GM23338 (cell line): ENCODE measurements at regions not wholly inside any gene's neighbourhood (a gene's known extent, or its start where the extent isn't known, plus 50 kb on each side); places are given as distances from the start of the nearest gene placed in this dataset.

Experiments used
- ATAC-seq: fragments of 200-7000 bp; cut with Tn5 transposase; 3 replicates; pipeline ENCODE4 v1.9.1; 2020
- DNase-seq: peaks from one replicate; pipeline ENCODE4 v3.0.0-alpha.2; 2015; ENCODE audit warnings: low spot score
- H2AFZ ChIP-seq: fragments of 200-600 bp; sonication (generic); 2 replicates; pipeline ENCODE4 v1.8.0; 2016; ENCODE audit warnings: antibody characterized with exemption, mild to moderate bottlenecking, moderate library complexity
- H3F3A ChIP-seq: fragments of 200-600 bp; sonication (generic); replicated peaks from 2 replicates; pipeline ENCODE4 v1.8.0; 2017; ENCODE audit warnings: antibody characterized with exemption, mixed run types, low read depth
- H3K27ac ChIP-seq: fragments of 200-600 bp; sonication (generic); 2 replicates; pipeline ENCODE4 v1.6.1; 2016; ENCODE audit warnings: low read depth
- H3K27me3 ChIP-seq: fragments of 200-600 bp; sonication (generic); 2 replicates; pipeline ENCODE4 v1.8.0; 2016; ENCODE audit warnings: mild to moderate bottlenecking, mixed run types, moderate library complexity; ENCODE audit not compliant: insufficient read depth
- H3K36me3 ChIP-seq: fragments of 200-600 bp; sonication (generic); 2 replicates; pipeline ENCODE4 v1.8.0; 2016; ENCODE audit warnings: mild to moderate bottlenecking; ENCODE audit not compliant: insufficient read depth
- H3K4me1 ChIP-seq: fragments of 200-600 bp; sonication (generic); 2 replicates; pipeline ENCODE4 v1.8.0; 2016; ENCODE audit warnings: mild to moderate bottlenecking, moderate library complexity; ENCODE audit not compliant: insufficient read depth
- H3K4me2 ChIP-seq: fragments of 200-600 bp; sonication (generic); 2 replicates; pipeline ENCODE4 v1.7.1; 2017; ENCODE audit warnings: mixed run types
- H3K4me3 ChIP-seq: fragments of 200-600 bp; sonication (generic); 2 replicates; pipeline ENCODE4 v1.6.1; 2016; ENCODE audit warnings: mixed run types
- H3K79me2 ChIP-seq: fragments of 200-600 bp; sonication (generic); replicated peaks from 2 replicates; pipeline ENCODE4 v1.8.0; 2017; ENCODE audit warnings: mild to moderate bottlenecking; ENCODE audit not compliant: insufficient read depth
- H3K9me2 ChIP-seq: fragments of 200-600 bp; sonication (generic); 2 replicates; pipeline ENCODE4 v1.8.0; 2017; ENCODE audit not compliant: insufficient read depth
- H4K20me1 ChIP-seq: fragments of 200-600 bp; sonication (generic); replicated peaks from 2 replicates; pipeline ENCODE4 v1.8.0; 2017; ENCODE audit warnings: mild to moderate bottlenecking; ENCODE audit not compliant: insufficient read depth
- H3K27ac Mint-ChIP-seq: 2 replicates; pipeline ENCODE4 v1.8.0; 2020; ENCODE audit warnings: inconsistent platforms, mild to moderate bottlenecking, moderate library complexity, mixed read lengths
- H3K27me3 Mint-ChIP-seq: 3 replicates; pipeline ENCODE4 v1.8.0; 2022; ENCODE audit warnings: low read depth, mild to moderate bottlenecking, moderate library complexity, mixed read lengths, inconsistent platforms; ENCODE audit not compliant: insufficient read depth, poor library complexity
- H3K36me3 Mint-ChIP-seq: 3 replicates; pipeline ENCODE4 v1.8.0; 2021; ENCODE audit warnings: low read depth, mild to moderate bottlenecking, inconsistent platforms, moderate library complexity, mixed read lengths
- H3K4me1 Mint-ChIP-seq: 3 replicates; pipeline ENCODE4 v1.8.0; 2020; ENCODE audit warnings: mild to moderate bottlenecking, inconsistent platforms, mixed read lengths
- H3K4me3 Mint-ChIP-seq: 3 replicates; pipeline ENCODE4 v1.8.0; 2021; ENCODE audit warnings: moderate library complexity, mild to moderate bottlenecking, inconsistent platforms, mixed read lengths
- H3K9me3 Mint-ChIP-seq: 3 replicates; pipeline ENCODE4 v1.8.0; 2020; ENCODE audit warnings: moderate library complexity, mild to moderate bottlenecking, inconsistent platforms, mixed read lengths
- CREB1 ChIP-seq: fragments of 250-450 bp; sonication (Bioruptor Pico); IDR thresholded peaks from 2 replicates; pipeline ENCODE4 v1.5.0; 2020; ENCODE audit warnings: low read depth, mild to moderate bottlenecking, moderate library complexity
- ETS1 ChIP-seq: IDR thresholded peaks from 2 replicates; pipeline ENCODE4 v1.6.1; 2016; ENCODE audit warnings: antibody characterized with exemption
- EZH2 ChIP-seq: fragments of 200-600 bp; sonication (generic); IDR thresholded peaks from one replicate; pipeline ENCODE4 v1.8.0; 2017; ENCODE audit warnings: antibody characterized with exemption, mild to moderate bottlenecking, low read depth; ENCODE audit not compliant: unreplicated experiment
- EZH2phosphoT487 ChIP-seq: fragments of 200-600 bp; sonication (generic); IDR thresholded peaks from one replicate; pipeline ENCODE4 v1.8.1; 2018; ENCODE audit warnings: antibody characterized with exemption; ENCODE audit not compliant: unreplicated experiment
- JUNB ChIP-seq: IDR thresholded peaks from one replicate; pipeline ENCODE4 v1.6.1; 2016; ENCODE audit warnings: antibody characterized with exemption; ENCODE audit not compliant: unreplicated experiment
- NANOG ChIP-seq: IDR thresholded peaks from 2 replicates; pipeline ENCODE4 v1.6.1; 2016; ENCODE audit warnings: antibody characterized with exemption, borderline replicate concordance
- POLR2AphosphoS5 ChIP-seq: IDR thresholded peaks from 2 replicates; pipeline ENCODE4 v1.6.1; 2016; ENCODE audit warnings: antibody characterized with exemption, low read depth
- REST ChIP-seq: IDR thresholded peaks from one replicate; pipeline ENCODE4 v1.6.1; 2018; ENCODE audit warnings: antibody characterized with exemption; ENCODE audit not compliant: unreplicated experiment
- STAT1 ChIP-seq: IDR thresholded peaks from one replicate; pipeline ENCODE4 v1.6.1; 2016; ENCODE audit warnings: antibody characterized with exemption; ENCODE audit not compliant: unreplicated experiment
- ZNF114 ChIP-seq: fragments of 250-450 bp; sonication (Bioruptor Pico); IDR thresholded peaks from 2 replicates; pipeline ENCODE4 v1.5.0; 2020; ENCODE audit warnings: mild to moderate bottlenecking, moderate library complexity
- ZNF331 ChIP-seq: fragments of 250-450 bp; sonication (Bioruptor Pico); IDR thresholded peaks from 2 replicates; pipeline ENCODE4 v1.5.0; 2020; ENCODE audit warnings: low read depth, mild to moderate bottlenecking, moderate library complexity
- TF ChIP-seq, protein P1 (sequence below): fragments of 250-450 bp; sonication (Bioruptor Pico); IDR thresholded peaks from 2 replicates; pipeline ENCODE4 v1.5.0; 2020; ENCODE audit warnings: mild to moderate bottlenecking, moderate library complexity

DNA sequence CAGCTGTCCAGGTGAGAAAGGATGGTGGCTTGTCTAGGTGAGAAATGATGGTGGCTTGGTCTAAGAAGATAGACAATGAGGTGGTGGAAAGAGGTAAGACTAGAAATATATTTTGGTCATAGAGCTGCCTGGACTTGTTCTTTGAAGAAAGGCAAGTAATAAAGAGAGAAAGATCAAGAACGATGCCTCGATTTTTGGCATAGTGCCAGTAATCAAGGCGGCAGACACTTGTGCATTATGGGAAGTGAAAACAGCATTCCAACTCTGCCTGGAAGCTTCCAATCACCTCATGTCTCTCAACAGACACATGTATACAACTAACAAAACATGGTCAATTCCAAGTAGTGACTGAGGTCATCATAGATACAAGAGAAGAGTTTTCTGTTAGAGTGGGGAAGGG lies 423.8 kb upstream of the NRP1 start:
- ATAC-seq = no peak
- no peak overlapping the region for H3K27ac Mint-ChIP-seq
- Histone ChIP-seq H2AFZ (peak overlapping the region; percentile 28; the same call in 1 of the 2 replicates), H3K79me2 (no peaks in the 10 kb centered on the region), H3K4me3 (no peak overlapping the region), H3K4me1 (0 out of 2 replicates have a peak, but pooled peaks cover 3% of the 10 kb centered on the region), H3K27ac (no peak overlapping the region), H3K4me2 (no peak overlapping the region), H3K36me3 (no peaks in the 10 kb centered on the region), H3K9me2 (peaks cover 21% of the 10 kb centered on the region; the same call in 1 of the 2 replicates), H4K20me1 (no peaks in the 10 kb centered on the region), H3F3A (no peaks in the 10 kb centered on the region), H3K27me3 (no peaks in the 10 kb centered on the region)
- H3K4me3 Mint-ChIP-seq = no peak overlapping the region
- no peak for TF ChIP-seq ZNF114
- H3K9me3 Mint-ChIP-seq = peaks cover 6% of the 10 kb centered on the region; the same call in 2 of the 3 replicates
- H3K4me1 Mint-ChIP-seq = no peaks in the 10 kb centered on the region; the same call in 2 of the 3 replicates
- DNase-seq = no peak
- peaks cover 3% of the 10 kb centered on the region; the same call in 1 of the 3 replicates for H3K36me3 Mint-ChIP-seq
- no peaks in the 10 kb centered on the region for H3K27me3 Mint-ChIP-seq

DNA sequence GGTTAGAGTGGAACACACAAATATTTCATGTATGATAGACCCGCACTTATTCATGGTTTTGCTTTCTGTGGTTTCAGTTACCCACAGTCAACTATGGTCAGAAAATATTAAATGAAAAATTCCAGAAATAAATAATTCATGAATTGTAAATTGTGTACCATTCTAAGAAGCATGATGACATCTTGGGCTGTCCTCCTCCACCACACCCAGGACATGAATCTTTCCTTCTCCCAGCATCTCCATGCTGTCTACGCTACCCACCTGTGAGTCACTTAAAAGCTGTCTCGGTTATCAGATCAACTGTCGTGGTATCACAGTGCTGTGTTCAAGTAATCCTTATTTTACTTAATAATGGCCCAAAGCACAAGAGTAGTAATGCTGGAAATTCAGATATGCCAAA lies 419.6 kb upstream of the NRP1 start:
- no peak for DNase-seq
- Mint-ChIP-seq H3K27me3 (no peaks in the 10 kb centered on the region), H3K36me3 (no peaks in the 10 kb centered on the region), H3K27ac (no peak overlapping the region), H3K4me3 (no peak overlapping the region), H3K4me1 (no peaks in the 10 kb centered on the region), H3K9me3 (no peaks in the 10 kb centered on the region)
- Histone ChIP-seq H3K4me2 (no peak overlapping the region), H3K27me3 (no peaks in the 10 kb centered on the region), H3F3A (no peaks in the 10 kb centered on the region), H2AFZ (peak overlapping the region; percentile 43; the same call in 1 of the 2 replicates), H3K27ac (no peak overlapping the region), H3K79me2 (no peaks in the 10 kb centered on the region), H4K20me1 (no peaks in the 10 kb centered on the region), H3K4me3 (no peak overlapping the region), H3K4me1 (peaks cover 3% of the 10 kb centered on the region; the same call in 1 of the 2 replicates), H3K36me3 (no peaks in the 10 kb centered on the region), H3K9me2 (peaks cover 22% of the 10 kb centered on the region)
- ATAC-seq = no peak
- TF ChIP-seq REST (no peak), EZH2phosphoT487 (no peak), JUNB (no peak), ZNF114 (no peak), CREB1 (CRISPR knock-in tag) (no peak), STAT1 (no peak), NANOG (no peak), EZH2 (no peak), ETS1 (no peak), POLR2AphosphoS5 (no peak), ZNF331 (CRISPR knock-in tag) (no peak)
- TF ChIP-seq, protein P1, sequence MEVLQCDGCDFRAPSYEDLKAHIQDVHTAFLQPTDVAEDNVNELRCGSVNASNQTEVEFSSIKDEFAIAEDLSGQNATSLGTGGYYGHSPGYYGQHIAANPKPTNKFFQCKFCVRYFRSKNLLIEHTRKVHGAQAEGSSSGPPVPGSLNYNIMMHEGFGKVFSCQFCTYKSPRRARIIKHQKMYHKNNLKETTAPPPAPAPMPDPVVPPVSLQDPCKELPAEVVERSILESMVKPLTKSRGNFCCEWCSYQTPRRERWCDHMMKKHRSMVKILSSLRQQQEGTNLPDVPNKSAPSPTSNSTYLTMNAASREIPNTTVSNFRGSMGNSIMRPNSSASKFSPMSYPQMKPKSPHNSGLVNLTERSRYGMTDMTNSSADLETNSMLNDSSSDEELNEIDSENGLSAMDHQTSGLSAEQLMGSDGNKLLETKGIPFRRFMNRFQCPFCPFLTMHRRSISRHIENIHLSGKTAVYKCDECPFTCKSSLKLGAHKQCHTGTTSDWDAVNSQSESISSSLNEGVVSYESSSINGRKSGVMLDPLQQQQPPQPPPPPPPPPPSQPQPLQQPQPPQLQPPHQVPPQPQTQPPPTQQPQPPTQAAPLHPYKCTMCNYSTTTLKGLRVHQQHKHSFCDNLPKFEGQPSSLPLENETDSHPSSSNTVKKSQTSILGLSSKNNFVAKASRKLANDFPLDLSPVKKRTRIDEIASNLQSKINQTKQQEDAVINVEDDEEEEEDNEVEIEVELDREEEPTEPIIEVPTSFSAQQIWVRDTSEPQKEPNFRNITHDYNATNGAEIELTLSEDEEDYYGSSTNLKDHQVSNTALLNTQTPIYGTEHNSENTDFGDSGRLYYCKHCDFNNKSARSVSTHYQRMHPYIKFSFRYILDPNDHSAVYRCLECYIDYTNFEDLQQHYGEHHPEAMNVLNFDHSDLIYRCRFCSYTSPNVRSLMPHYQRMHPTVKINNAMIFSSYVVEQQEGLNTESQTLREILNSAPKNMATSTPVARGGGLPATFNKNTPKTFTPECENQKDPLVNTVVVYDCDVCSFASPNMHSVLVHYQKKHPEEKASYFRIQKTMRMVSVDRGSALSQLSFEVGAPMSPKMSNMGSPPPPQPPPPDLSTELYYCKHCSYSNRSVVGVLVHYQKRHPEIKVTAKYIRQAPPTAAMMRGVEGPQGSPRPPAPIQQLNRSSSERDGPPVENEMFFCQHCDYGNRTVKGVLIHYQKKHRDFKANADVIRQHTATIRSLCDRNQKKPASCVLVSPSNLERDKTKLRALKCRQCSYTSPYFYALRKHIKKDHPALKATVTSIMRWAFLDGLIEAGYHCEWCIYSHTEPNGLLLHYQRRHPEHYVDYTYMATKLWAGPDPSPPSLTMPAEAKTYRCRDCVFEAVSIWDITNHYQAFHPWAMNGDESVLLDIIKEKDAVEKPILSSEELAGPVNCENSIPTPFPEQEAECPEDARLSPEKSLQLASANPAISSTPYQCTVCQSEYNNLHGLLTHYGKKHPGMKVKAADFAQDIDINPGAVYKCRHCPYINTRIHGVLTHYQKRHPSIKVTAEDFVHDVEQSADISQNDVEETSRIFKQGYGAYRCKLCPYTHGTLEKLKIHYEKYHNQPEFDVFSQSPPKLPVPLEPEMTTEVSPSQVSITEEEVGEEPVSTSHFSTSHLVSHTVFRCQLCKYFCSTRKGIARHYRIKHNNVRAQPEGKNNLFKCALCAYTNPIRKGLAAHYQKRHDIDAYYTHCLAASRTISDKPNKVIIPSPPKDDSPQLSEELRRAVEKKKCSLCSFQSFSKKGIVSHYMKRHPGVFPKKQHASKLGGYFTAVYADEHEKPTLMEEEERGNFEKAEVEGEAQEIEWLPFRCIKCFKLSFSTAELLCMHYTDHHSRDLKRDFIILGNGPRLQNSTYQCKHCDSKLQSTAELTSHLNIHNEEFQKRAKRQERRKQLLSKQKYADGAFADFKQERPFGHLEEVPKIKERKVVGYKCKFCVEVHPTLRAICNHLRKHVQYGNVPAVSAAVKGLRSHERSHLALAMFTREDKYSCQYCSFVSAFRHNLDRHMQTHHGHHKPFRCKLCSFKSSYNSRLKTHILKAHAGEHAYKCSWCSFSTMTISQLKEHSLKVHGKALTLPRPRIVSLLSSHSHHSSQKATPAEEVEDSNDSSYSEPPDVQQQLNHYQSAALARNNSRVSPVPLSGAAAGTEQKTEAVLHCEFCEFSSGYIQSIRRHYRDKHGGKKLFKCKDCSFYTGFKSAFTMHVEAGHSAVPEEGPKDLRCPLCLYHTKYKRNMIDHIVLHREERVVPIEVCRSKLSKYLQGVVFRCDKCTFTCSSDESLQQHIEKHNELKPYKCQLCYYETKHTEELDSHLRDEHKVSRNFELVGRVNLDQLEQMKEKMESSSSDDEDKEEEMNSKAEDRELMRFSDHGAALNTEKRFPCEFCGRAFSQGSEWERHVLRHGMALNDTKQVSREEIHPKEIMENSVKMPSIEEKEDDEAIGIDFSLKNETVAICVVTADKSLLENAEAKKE (CRISPR knock-in tag) = no peak
